ENCODE measurements at regions not wholly inside any gene's neighbourhood (a gene's known extent, or its start where the extent isn't known, plus 50 kb on each side); places are given as distances from the start of the nearest gene placed in this dataset.
A peak's percentile ranks its signal among the peaks of the same experiment; 100 is the strongest.

DNA sequence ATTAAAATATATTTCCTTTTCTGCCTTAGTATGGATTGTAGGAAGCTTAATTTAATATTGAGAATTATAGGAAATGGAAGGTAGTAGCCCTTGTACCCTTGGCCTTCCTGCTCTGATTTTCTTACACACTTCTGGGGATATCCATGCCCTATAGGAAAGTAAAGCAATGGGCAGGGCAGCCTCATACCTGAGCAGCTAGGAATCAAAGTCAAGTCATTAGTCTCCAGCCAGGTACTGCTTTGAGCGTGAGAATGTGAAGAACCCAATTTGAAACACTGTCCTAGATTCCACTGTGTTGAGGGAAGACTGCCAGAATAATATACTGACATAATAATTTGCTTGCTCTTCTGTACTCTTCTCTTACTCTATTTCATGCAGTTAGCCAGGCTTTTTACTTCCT is 51.0 kb upstream of the L3MBTL3 start:
- peaks cover 0 to 2% (median 0%) of the 10 kb centered on the region in 6 donors for H3K9me3 Mint-ChIP-seq
- peaks cover 3 to 10% (median 6%) of the 10 kb centered on the region in 3 donors for H3K27me3 Mint-ChIP-seq (ENCODE audit: low read depth in 3 of 3)
- H3K27ac Mint-ChIP-seq: no peak overlapping the region
- no peak for DNase-seq
- H3K4me3 Mint-ChIP-seq: no peak overlapping the region
- no peaks in the 10 kb centered on the region for H3K36me3 Mint-ChIP-seq
- no peaks in the 10 kb centered on the region for H3K4me1 Mint-ChIP-seq

DNA sequence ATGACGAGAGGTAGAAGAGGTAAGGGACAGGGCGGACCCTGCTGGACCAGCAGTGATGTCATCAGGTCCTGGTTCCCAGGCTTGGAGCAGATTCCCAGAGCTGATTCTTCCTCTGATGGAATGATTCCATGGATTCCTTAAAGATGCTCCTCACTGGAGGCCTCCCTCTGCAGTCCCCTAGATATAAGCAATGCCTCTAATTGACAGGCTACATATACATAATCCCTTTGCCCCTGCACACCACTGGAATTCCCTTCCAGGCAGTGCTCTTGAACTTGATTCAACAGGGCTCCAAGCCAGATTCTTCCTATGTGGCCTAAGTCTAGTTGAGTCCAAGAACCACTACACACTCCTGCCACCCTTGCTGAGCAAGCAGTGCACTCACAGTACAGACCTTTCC is 52.3 kb upstream of the L3MBTL3 start:
- Mint-ChIP-seq H3K27ac (no peak overlapping the region), H3K36me3 (no peaks in the 10 kb centered on the region), H3K9me3 (peaks cover 0 to 2% (median 0%) of the 10 kb centered on the region in 6 donors), H3K4me1 (no peaks in the 10 kb centered on the region), H3K4me3 (no peak overlapping the region), H3K27me3 (ENCODE audit: low read depth in 3 of 3) (peaks cover 2 to 10% (median 6%) of the 10 kb centered on the region in 3 donors)
- DNase-seq: no peak

DNA sequence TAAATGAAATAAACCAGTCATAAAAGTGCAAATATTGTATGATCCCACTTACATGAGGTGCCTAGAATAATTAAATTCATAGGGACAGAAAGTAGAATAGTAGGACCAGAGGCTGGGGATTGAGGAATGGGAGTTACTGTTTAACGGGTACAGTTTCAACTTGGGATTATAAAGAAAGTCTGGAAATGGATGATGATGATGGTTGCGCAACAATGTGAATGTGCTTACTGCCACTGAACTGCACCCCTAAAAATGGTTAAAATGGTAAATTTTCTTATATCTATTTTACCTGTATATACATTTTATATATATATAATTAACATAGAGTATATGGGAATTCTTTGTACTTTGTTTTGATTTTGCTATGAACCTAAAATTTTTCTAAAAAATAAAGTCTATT is 53.3 kb upstream of the L3MBTL3 start:
- Mint-ChIP-seq H3K36me3 (no peaks in the 10 kb centered on the region), H3K4me1 (no peaks in the 10 kb centered on the region), H3K27ac (no peak overlapping the region), H3K4me3 (no peak overlapping the region), H3K9me3 (peaks cover 0 to 2% (median 0%) of the 10 kb centered on the region in 6 donors), H3K27me3 (ENCODE audit: low read depth in 3 of 3) (peaks cover 0 to 10% (median 6%) of the 10 kb centered on the region in 3 donors)
- no peak for DNase-seq

DNA sequence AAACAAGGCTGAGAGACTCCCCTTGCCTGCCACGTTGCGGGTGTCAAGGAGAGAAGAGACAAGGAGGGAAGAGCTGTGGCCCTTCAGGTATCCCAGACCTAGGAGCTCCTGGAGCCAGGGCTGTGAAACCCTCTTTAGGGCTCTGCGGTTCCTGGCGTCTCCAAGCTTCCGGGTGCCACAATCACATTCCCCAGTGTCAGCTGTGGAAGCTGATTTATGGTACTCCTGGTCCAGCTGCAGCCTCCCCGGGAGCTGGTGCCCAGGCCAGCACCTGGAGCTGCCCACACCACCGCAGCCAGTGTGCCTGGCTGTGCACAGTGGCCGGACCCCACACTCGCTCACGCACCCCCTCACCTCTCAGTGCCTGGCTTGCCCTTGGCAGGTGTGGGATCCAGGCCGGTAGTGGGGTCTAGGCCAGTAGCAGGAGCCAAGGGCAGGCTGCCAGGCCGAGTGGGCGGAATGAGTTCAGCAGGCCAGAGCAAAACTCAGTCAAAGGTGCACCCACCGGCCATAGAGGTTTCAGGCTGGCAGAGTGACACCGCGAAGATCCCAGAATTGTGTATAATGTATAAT is 58.9 kb upstream of the L3MBTL3 start:
- H3K9me3 Mint-ChIP-seq: no peaks in the 10 kb centered on the region
- no peaks in the 10 kb centered on the region for H3K4me1 Mint-ChIP-seq
- H3K4me3 Mint-ChIP-seq: no peak overlapping the region
- no peaks in the 10 kb centered on the region for H3K36me3 Mint-ChIP-seq
- no peak for DNase-seq
- no peak overlapping the region for H3K27ac Mint-ChIP-seq
- H3K27me3 Mint-ChIP-seq (ENCODE audit: low read depth in 3 of 3): peaks cover 0 to 9% (median 4%) of the 10 kb centered on the region in 3 donors

DNA sequence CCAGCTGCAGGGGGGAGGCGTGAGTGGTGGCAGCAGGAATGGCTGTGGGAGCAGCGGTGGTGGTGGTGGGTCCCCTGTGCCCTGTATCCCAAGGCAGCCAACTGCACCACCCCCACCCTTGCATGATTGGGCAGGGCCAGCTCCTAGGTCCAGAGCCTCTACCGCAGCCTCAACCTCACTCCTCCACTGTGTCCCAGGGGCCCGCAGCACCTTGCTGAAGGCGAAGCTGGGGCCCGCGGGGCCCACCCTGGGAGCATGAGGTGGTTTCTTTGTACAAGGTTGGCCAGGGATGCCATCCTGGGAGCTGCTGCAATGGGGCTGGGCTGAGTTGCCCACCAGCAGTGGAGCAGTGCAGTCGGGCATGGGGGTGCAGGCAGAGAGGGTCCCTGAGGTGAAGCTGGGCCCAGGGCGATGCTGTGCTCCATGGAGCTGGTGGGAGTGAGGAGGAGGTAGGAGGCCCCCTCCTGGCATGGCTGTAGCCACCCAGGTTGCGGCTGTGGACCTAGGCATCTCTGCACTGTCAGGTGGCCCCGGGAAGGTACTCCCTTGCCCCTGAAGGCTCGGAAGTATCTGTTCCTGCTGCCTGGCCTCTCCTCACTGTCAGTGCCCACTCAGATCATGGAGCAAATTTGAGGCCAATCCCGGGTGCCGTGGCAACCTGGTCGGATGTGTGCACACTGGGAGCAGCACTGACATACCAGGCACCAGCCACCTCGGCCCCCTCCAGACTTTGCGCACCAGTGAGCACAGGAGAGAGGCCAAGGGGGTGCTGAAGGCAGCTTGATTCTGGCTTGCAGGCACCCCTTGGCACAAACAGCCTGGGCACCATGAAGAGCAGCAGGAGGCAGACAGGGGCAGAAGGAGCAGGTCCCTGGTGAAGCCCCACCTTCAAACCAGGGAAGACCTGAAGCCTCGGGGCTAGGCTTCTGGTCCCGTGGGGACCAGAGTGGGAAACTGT is 60.2 kb upstream of the L3MBTL3 start:
- DNase-seq: no peak
- Mint-ChIP-seq H3K27me3 (ENCODE audit: low read depth in 3 of 3) (peaks cover 0 to 6% (median 2%) of the 10 kb centered on the region in 3 donors), H3K4me1 (no peaks in the 10 kb centered on the region), H3K27ac (peak overlapping the region in 1 of 6 donors; percentile 24), H3K4me3 (no peak overlapping the region), H3K36me3 (no peaks in the 10 kb centered on the region), H3K9me3 (no peaks in the 10 kb centered on the region)

DNA sequence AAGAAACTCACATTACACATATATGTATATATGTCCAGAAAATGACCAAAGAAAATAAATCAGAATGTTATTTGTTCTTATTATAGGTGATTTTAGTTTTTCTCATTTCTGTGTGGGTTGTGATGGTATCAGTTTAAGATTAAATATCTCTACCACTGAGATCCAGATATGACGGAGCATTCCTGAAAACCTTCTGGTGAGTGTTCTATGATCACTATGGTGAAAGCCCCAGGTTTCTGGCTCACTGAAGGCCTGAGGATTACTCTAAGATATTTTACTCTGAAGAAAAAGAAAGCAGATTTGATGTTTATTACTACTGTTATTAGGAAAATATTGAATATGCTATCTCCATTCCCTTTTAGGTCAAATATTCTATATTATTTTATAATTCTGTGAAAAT is 62.8 kb upstream of the L3MBTL3 start:
- H3K9me3 Mint-ChIP-seq: no peaks in the 10 kb centered on the region
- no peak for DNase-seq
- no peak overlapping the region for H3K27ac Mint-ChIP-seq
- H3K4me3 Mint-ChIP-seq: no peak overlapping the region
- H3K4me1 Mint-ChIP-seq: no peaks in the 10 kb centered on the region
- no peaks in the 10 kb centered on the region for H3K36me3 Mint-ChIP-seq
- H3K27me3 Mint-ChIP-seq (ENCODE audit: low read depth in 3 of 3): peaks cover 0 to 5% (median 0%) of the 10 kb centered on the region in 3 donors

DNA sequence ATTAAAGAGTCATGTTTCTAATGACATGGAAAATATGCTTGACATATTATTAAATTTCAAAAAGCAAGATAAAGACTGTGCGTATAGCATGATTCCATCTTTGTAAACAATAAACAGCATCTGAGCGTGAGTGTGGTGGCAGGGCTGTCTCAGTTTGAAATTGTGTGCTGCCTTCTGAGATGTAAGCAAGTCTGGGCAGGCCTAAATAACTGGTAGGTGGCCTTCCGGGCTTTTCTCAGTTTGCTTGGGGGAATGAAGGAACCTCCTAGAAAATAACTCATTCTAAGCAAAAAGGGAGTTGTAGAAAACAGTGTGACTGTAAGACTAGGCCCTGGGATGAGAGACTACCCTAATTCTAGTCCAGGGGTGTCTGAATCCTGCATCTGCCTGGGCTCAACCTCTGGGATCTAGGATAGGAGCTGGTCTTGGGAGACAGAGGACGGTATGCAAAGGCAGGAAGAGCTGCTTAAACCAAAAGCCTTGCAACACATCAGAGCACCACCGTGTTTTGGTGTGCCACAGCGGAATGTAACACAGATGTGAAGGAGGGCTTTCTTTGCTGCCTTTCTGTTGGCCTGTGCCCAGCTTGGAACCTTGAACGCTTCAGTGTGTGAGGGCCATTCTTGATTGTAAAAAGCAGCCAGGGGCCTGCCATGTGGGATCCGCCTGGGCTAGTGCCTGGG is 63.5 kb upstream of the L3MBTL3 start:
- H3K27ac Mint-ChIP-seq: no peak overlapping the region
- H3K36me3 Mint-ChIP-seq: no peaks in the 10 kb centered on the region
- no peaks in the 10 kb centered on the region for H3K4me1 Mint-ChIP-seq
- no peak for DNase-seq
- no peak overlapping the region for H3K4me3 Mint-ChIP-seq
- no peaks in the 10 kb centered on the region for H3K9me3 Mint-ChIP-seq
- H3K27me3 Mint-ChIP-seq (ENCODE audit: low read depth in 3 of 3): peaks cover 0 to 3% (median 0%) of the 10 kb centered on the region in 3 donors

DNA sequence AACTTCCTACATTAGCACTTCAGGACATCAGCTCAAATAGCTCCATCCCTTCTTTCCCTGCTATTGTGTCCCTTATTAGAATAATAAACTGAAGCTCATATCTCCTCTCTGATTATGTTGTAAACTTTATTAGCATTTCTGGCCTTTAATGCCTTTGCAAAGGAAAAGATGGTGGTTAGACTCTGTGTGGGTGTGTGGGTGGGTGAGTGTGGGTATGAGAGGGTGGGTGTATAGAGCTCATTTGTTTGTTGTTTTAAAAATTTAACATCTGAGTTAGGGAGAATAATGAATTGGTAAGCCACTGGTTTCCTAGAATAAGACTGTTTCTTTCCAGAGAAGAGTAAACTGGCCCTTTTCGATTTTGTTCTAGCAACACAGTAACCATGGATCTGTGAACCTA is 70.6 kb upstream of the L3MBTL3 start:
- peaks cover 1 to 2% (median 2%) of the 10 kb centered on the region in 3 donors for H3K27me3 Mint-ChIP-seq (ENCODE audit: low read depth in 3 of 3)
- no peak overlapping the region for H3K4me3 Mint-ChIP-seq
- no peaks in the 10 kb centered on the region for H3K36me3 Mint-ChIP-seq
- H3K9me3 Mint-ChIP-seq: no peaks in the 10 kb centered on the region
- H3K4me1 Mint-ChIP-seq: no peaks in the 10 kb centered on the region
- no peak overlapping the region for H3K27ac Mint-ChIP-seq
- no peak for DNase-seq

DNA sequence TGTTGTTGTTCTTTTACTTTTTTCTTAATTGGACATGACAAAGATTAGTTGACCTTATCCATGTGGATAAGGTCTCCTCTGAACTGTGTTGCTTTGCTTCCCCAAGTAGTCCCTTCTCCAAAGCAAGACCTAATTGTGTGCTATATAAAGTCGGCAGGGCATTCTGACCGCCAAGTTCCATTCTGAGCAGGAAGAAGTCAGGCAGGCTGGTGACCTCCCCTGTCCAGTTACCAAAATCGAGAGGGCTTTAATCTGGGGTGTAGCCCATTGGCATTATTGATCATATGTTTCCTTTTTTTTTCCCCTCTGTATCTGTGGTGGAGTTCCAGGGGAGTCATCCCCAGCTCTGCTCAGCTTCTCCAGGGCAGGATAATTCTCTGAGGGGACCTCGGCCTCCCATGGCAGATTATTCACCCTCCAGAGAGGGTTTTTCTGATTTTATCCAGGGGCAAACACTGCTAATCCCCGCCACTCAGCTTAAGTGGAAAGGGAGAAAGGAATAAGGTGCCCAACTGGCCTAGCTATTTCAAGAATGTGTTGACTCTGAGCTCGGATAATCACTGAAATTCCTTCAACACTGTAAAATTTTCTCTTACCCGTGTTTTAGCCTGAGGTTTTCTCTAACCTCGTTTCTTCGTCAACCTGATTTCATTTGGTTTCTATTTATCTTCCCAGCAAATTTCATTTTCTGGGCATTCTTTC is 71.8 kb upstream of the L3MBTL3 start:
- Mint-ChIP-seq H3K27ac (no peak overlapping the region), H3K27me3 (ENCODE audit: low read depth in 3 of 3) (peaks cover 2 to 7% (median 3%) of the 10 kb centered on the region in 3 donors), H3K9me3 (no peaks in the 10 kb centered on the region), H3K4me3 (no peak overlapping the region), H3K36me3 (no peaks in the 10 kb centered on the region), H3K4me1 (no peaks in the 10 kb centered on the region)
- no peak for DNase-seq

DNA sequence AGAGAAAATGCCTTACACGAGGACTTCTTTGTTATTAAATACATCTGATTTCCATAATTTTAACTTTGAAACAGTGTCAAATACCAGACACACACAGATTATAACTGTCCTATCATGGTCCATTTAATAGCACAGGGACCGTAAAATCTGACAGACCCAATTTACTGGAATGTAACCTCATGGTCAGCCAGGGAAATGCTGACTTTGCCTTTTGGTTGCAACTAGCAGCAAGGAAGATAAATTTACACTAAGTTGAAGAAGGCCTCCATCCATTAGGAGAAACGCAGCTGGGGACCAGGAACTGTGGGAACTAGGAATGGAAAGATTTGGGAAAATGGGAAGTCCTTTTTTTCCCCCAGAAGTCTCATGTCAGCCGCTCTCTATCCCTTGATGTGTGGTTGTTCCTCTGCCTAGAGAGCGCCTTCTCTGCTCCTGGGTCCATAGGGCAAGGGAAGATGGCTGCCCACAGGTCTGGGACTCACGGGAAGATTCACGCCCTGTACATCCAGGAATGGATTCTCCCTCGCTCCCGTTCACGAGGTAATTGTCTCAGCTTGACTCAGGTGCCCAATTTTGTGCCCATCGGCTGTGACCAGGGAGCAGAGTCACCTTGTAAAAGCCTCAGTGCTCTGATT is 74.6 kb upstream of the L3MBTL3 start:
- DNase-seq: no peak
- Mint-ChIP-seq H3K27ac (no peak overlapping the region), H3K4me1 (no peaks in the 10 kb centered on the region), H3K4me3 (no peak overlapping the region), H3K9me3 (no peaks in the 10 kb centered on the region), H3K27me3 (ENCODE audit: low read depth in 3 of 3) (peaks cover 3 to 12% (median 4%) of the 10 kb centered on the region in 3 donors), H3K36me3 (no peaks in the 10 kb centered on the region)

DNA sequence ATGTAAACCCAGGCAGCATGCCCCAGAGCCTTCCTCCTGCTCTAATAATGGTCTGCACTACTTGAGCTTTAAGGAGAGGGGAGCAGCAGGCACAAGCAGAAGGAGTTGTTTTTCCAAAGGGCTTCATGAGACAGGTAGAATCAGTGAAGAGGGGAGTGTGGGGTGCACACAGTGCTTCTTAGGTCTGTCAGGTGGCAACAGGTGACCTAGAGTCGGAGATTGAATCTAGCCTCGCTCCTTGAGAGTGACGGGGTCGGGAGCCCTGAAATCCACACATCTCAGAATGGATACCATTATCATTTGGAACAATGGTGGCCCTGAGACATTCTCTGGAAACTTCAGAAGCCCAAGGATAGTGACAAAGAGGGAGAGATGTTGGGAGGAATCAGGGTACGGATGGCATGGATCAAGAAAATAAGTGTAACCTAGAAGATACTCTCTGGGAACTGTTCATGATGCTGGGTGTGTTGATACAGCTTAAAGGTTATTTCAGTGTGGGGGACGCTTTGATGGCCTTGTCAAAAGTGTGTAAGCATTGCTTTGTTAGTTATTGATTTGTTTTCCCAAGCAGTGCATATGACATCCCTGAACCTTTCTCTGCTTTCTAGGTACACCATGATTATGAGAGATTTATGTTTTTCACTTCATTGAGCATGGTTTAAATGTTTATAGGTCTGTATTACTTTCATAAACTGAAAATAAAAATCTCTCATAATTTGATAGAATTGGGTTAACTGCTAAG is 77.8 kb upstream of the L3MBTL3 start:
- H3K27me3 Mint-ChIP-seq (ENCODE audit: low read depth in 3 of 3): peaks cover 3 to 13% (median 8%) of the 10 kb centered on the region in 3 donors
- H3K27ac Mint-ChIP-seq: no peak overlapping the region
- no peak for DNase-seq
- no peaks in the 10 kb centered on the region for H3K9me3 Mint-ChIP-seq
- H3K36me3 Mint-ChIP-seq: no peaks in the 10 kb centered on the region
- H3K4me3 Mint-ChIP-seq: no peak overlapping the region
- no peaks in the 10 kb centered on the region for H3K4me1 Mint-ChIP-seq

DNA sequence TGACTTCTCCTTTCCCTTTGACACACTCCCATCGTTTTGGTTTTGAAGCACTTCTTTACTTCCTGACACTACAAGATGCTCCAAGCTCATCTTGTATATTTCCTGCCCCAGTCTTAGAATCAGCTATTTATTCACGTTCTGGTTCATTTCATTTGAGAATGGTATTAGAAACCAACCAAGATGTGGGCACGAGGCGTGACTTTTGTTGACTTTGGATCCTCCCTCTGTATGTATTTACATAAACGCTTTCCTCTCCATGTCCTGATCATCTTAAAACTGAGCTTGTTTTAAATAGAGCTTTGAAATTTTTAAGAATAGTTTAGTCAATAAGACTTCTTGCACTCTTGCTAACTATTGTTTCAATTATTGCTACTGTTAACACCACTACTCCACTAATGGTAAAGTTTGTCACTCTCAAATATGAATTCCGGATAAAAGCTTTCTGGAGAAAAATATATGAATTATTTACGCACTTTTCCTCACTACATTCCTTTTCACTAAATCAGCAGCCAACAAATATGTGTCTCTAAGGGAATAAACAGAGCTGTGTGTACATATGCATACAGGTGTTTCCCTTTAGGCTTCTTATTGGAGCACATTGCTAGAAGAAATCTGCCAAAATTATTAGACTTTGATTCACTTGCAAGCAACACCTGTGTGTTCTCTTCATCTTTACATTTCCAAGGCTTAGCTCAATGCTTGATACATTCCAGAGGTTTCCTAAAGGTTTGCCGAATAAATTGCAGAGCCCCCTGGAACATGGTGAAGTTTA is 77.3 kb upstream of the TMEM244 start:
- Mint-ChIP-seq H3K4me3 (no peak overlapping the region), H3K9me3 (no peaks in the 10 kb centered on the region), H3K36me3 (no peaks in the 10 kb centered on the region), H3K27ac (no peak overlapping the region), H3K27me3 (ENCODE audit: low read depth in 3 of 3) (peaks cover 2 to 11% (median 7%) of the 10 kb centered on the region in 3 donors), H3K4me1 (no peaks in the 10 kb centered on the region)
- no peak for DNase-seq
